COLO668 (cell line): ENCODE measurements at regions not wholly inside any gene's neighbourhood (a gene's known extent, or its start where the extent isn't known, plus 50 kb on each side); places are given as distances from the start of the nearest gene placed in this dataset.

Source experiments
- DNase-seq: peaks from one replicate; lab custom pipeline; 2025; ENCODE audit not compliant: unreplicated experiment; lab: John Stamatoyannopoulos, UW

DNA sequence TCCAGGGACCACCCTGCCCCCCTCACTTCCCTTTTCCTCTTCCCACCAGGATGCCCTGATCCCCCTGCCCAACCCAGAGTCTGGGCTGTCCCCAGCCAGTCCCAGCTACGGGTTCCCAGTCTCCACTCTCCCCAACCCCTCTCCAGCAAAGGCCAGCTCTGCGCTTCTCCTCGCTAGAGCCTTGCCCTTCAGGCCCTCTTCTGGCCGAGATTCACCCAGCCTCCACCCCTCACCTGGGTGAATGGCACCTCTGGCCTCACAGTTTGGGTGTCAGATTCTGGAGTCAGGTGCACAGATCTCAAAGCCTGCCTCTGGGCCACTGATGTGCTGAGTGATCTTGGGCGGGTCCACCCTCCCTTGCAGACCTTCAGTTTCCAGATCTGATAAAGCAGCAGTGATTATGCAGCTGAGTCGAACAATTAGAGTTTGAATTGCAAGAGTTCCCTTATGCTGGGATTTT, 185.6 kb upstream of the TNRC6C start:
- DNase-seq: no peak

DNA sequence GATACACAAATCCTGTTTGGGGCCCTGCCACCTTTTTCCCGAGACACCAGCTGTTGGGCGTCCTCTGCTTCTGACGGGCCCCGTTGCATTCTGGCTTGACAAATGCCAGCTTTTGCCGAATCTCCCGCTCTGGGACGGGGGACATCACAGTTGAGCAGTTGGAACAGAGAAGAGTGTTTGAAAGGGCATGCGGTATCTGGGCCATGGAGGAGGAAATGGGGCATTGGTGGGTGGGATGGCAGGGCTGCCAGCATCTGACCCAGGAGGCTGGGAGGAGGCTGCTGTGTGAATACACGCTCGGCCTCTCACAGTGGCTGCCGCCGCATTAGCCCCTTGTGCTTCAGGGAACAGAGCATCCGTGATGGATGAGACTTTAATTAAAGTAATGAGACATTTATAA, 184.3 kb upstream of the TNRC6C start:
- DNase-seq: no peak

DNA sequence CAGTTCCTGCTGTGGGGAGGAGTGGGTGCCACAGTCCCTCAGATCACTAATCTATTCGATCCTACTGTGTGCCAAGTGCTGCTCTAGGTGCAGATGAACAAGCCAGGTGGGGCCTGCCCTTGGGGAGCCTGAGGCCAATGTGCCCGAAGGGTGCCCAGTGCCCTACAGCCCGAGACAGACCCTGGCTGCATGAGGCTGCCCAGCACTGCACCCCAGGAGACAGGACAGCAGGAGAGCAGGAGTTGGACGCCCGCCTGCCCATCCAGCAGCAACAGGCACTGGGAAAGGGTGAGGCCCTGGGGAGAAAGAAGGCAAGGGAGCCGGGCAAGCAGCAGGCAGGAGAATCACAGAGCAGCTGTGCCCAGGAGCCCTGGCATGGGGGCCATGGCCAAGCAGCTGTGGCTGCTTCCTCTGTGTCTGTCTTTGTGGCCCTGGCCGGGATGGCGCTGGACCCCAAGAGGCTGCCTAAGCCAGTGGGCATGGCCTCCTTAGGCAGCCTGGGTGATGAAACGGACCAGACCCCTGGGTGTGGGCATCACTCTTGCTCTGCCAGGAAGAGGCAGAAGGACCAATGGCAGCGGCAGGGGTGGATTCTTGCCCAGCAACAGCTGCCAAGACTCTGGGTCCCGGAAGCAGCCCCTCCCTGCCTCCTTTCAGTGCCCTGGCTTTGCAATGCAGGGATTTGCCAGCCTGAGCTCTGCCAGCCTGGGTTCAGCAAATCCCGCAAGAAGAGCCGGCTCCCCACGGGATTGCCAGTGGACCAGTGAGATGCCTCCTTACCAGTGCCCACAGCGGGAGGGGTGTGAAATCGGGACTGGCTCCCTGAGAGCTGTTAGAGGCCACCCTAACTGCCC, 179.6 kb upstream of the TNRC6C start:
- DNase-seq: no peak

DNA sequence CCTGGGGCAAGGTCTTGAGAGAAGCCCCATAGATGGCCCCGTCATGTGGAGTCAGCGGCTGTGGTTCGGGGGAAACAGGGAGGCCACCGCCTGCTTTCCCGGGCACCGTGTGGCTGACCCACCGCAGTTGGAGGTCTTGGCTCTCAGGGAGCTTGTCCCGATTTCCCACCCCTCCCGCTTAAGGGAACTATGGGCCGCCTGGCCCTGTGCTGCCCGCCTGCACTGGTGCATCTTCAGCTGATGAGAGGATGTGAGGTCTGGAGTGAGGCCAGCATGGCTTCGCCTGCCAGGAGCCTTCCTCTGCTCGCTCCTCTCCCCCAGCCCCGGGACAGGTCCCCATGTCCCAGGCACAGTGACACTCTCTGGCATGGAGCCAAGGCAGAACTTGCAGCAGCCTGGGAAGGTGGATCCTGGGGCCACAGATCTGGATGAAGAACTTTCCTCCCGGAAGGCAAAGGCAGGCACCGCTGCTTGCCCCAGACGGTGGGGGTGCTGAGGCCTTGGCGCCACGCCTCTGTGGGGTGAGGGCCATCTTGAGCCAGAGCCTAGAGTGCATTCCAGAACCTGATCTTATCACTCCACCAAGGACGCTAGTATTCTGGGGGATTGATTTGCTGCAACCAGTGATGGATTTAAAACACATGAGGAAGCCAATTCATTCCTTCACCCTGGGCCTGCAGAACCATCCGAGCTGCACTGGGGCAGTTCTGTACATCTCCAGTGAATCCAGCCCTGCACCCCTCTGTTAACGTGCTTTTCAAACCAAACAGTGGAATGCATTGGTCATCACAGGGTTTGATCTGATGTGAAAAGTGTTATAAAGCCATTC, 178.6 kb upstream of the TNRC6C start:
- no peak for DNase-seq

DNA sequence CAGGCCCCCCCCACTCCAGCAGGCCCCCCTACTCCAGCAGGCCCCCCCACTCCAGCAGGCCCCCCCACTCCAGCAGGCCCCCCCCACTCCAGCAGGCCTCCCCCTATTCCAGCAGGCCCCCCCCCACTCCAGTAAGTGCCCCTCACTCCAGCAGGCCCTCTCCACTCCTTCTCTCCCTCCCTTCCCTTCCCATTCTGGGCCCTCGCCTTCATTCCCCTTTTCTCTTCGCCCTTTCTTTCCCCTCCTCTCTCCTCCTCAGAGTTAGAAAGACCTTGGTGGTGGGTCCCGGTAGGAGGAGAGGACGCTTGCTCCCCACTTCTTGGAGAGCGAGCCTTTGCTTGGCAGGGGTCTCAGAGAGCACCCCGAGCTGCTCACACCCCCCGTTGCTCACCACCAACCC, 177.0 kb upstream of the TNRC6C start:
- DNase-seq: no peak

DNA sequence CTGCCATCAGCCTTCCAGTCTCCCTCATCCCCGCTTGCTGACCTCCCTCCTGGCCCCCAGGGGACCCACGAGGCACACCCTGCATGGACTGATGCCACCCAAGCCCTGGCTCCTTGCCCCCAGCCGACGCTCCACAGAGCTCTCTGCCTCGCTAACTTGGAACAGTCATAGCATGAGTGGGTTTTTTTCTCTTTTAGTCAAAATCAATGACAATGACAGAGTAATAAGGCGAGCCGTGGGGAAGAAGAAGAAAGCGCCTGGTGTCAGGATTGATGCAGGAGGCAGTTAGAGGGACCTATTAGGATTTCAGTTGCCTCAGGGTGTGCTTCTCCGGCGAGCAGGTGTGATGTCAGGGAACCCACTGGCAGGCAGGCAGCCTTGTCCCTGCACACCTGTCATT, 176.3 kb upstream of the TNRC6C start:
- DNase-seq: peak; percentile 10

DNA sequence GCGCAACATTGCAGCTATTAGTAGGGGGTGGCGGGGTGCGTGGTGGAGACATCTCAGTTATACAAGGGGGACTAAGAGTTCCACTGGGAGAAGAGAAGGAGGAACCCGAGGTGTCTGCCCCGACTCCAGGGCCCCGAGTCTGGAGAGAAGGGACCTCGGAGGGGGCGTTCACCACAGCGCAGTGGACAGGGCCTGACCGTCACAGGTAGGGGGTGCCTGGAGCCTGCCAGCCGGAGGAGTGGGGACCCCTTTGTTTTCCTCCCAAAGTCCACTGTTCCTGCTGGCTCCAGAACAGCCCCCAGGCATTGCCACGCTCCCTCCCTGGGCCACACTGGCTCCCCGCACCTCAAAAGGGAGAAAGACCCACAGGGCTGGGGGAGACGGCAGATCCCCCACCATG, 175.9 kb upstream of the TNRC6C start:
- DNase-seq: no peak

DNA sequence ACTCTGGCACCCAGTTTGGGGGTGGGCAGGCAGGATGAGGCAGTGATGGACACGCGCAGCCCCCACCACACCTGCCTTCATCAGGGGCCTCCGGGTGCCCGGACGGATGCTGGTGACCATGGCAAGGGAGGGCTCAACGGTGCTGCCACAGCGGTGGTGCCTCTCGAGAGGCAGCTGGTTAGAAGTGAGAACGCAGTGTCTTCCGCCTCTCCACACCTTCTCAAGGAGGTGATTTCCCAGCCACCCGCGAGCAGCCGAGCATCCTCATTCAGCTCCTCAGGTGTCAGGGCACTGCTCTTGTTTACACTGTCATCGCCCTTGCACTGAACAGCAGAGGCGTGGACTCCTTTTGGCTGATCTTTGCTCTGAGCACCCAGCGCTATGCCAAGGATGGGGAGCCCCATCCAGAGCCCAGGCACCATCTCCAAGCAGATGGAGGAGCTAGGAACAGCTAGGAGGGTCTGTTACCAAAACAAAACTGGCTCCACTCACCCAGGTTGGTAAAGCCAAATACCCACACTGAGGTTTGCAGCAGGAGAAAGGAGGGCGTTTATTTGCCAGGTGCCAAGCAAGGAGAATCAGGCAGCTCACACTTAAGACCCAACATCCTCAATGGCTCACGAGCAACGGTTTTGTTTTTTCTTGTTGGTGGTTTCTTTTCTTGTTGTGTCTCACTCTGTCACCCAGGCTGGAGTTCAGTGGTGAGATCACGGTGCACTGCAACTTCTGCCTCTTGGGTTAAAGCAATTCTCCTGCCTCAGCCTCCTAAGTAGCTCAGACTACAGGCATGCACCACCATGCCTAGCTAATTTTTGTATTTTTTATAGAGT, 174.3 kb upstream of the TNRC6C start:
- DNase-seq: no peak

DNA sequence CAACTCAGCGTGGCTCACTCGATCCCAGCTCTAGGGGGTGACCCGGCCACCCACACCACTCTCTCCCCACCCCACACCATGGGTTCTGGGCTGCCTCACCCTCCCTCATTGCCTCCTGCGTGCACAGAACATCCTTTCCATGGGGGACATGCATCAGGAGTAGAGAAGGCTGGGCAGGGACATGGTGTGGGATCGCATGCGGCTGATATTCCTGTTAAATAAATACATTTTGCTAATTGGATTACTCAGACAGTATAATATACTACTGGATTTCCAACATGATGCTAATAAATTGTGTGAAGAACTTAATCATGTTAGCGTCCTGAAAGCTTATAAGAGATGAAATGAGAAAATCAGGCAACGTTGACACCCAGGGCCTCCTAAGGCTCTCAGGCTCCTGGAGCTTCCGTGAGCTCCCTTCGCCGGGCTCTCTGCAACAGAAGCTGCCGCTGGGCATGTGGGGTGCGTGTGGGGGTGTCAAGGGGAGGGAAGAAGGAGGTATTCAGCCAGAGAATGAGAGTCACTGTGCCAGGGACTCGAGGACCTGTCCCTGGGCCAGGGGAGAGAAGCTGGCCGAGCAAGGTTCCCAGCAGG, 173.1 kb upstream of the TNRC6C start:
- DNase-seq: no peak

DNA sequence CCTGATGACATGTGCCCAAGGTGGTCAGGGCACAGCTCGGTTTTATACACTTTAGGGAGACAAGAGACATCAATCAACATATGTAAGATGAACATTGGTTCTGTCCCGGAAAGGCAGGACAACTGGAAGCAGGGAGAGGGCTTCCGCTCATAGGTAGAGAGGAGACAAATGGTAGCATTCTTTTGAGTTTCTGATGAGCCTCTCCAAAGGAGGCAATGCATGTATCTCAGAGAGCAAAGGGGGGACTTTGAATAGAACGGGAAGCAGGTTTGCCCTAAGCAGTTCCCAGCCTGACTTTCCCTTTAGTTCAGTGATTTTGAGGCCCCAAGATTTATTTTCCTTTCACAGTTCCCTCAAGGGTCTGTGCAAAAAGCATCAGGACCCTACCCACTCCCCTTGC, 172.4 kb upstream of the TNRC6C start:
- DNase-seq: no peak

DNA sequence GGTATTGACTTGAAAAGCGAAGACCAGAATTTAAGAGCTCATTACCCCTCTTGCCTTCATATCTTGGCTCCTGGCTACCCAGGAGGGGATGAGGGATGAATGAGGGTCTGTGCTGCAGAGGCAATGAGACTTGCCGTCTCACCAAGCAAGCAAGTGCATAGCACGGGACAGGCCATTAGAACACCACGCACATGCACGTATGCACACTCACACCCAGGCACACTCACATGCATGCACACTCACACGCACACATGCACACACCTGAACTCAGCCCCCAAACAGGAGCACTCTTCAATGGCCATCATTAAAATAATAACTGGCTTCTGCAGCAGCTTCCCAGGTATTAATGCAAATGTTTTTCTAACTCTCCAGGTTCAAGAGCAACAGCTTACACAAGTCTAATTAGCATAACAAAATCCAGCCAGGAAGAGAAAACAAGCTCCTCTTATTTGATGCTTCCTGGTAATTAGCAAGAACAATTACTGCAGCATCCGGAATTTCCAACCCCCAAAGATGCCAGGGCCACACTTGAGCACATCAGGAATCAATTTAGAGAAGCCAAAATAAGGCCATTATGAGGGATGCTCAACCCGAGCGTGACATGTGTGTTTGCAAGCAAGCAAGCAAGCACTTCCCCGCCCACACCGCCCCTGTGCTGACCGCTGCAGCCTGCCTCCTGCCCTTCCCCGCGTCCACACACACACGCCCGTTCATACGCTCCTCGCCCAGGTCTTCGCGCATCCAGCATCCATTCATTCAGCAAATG, 171.6 kb upstream of the TNRC6C start:
- no peak for DNase-seq

DNA sequence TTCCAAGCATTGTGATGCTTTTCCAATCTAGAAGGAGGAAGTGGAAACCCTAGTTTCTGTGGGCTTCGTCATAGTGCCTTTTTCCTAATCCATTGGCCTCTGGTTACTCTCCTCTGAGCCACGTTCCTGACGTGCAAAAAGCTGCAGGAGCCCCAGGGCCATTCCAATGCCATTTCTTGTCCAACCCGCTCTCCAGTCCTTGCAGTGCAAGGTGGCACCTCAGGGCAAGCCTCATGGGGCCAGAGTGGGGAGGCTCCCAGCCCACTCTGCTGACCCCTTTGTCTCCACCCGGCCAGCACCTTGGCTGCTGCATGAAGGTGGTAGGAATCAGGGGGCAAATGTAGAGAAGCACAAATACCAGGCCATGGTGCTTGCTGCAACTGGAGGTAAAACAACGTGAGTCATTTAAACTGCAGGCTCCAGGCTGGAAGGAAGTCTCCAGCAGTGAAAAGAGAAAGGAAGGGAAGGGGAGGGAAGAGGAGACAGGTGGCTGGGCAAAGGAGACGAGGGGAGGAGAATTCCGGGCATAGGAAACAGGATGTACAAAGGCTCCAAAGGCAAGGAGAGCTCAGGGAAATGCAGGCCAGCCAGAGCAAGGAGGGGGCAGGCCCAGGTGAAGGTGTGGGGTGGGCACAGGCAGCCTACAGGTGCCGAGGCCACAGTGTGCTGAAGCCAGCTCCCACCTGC, 168.2 kb upstream of the TNRC6C start:
- DNase-seq: no peak

DNA sequence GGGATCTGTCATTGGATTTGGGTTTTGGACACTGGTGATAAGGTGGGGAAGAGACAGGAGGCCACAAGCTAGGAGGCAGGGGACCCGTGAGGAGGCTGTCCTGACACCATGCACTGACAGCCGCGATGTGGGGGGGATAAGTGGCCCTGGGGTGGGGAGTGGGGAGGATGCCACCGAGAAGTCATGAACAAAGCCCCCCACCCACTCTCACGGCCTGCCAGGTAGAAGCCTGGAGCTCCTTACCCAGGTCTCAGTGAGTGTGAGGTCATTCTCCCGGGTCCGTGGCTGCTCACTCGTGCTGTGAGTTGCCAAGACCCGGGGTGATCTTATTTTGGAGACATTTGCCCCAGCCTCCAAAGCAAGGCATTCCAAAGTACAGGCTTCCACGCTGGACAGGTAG, 165.9 kb upstream of the TNRC6C start:
- DNase-seq: no peak

DNA sequence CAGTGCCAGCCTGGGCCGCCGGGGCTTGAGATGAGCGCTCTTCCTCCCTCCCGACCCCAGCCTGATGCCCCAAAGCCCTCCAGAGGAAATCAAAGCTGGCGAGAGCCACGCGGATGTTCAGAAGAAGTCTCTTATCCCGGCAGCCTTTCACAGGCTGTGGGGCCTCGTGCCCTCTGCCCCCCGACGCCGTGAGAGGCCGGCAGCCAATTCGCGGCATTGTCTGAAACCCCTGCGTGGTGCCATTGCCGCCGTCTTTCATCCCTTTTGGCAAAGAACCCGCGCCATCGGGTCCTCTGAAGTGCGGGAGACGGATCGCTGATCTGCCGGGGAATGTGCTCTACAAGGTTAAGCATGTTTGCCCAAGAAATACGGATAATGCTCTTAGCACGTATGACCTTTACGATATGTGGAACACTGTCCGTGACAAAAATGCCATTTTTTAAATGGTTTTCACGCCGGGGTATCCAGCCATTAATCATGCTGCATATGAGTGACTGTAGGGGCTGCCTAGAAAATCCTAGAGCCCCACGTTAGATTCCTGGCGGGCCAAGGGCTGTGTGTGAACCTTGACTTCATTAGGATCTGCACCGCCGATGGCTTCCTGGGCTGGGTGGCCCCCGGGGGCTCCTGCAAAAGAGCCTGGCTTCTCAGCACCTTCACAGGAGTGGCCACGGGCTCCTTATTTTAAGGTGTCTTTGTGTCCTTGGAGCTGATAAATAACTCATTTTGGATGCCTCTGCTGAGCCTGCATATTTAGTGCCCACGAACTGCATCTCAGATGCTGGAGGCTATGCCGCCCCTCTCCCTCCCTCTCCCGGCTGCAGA, 165.1 kb upstream of the TNRC6C start:
- no peak for DNase-seq

DNA sequence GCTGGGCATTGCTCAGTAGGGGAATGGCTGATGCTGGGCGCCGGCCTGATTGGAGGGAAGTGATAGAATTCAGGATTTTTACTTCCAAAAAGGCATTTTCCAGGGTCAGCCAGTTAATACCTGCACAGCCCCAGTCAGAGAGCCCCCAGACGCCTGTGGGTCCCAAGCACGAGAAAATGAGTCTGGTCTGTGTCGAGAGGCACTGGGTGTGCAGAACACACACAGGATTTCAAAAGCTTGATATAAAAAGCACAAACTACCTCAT, 164.6 kb upstream of the TNRC6C start:
- DNase-seq: no peak

DNA sequence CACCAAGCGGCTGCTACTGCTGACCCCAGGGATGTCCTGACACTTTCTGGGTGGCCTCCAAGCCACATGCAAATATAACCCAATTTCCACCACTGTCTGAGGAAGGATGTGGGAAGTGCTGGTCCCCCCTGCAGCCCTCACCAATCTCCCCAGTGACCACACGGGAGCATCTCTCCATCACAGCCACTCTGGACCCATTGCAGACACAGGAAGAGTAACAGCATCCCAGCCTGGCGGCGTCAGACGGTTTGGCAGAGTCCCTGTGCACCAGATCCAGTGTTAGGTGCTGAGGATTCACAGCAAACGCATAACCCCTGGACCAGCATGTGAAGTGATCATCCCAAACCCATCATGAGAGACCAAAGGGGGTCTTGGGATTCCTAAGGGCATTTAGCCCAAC, 163.7 kb upstream of the TNRC6C start:
- DNase-seq: no peak

DNA sequence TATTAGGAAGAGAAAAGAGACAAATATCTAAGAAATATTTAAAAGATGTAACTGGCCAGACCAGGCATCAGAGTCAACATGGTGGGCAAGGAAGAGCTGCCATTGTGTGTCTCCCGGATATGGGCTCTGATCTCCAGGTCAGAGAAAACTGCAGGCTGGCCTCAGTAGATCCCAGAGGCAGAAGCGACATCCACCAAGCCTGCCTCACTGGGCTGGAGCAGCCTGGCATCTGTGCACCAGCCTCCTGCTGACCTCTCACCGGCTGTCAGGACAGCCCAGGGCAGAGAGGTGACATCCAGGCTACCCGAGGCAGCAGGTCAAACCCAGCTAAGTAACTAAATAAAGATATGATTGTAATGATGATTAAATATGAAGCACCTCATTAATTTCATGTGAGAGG, 162.8 kb upstream of the TNRC6C start:
- no peak for DNase-seq

DNA sequence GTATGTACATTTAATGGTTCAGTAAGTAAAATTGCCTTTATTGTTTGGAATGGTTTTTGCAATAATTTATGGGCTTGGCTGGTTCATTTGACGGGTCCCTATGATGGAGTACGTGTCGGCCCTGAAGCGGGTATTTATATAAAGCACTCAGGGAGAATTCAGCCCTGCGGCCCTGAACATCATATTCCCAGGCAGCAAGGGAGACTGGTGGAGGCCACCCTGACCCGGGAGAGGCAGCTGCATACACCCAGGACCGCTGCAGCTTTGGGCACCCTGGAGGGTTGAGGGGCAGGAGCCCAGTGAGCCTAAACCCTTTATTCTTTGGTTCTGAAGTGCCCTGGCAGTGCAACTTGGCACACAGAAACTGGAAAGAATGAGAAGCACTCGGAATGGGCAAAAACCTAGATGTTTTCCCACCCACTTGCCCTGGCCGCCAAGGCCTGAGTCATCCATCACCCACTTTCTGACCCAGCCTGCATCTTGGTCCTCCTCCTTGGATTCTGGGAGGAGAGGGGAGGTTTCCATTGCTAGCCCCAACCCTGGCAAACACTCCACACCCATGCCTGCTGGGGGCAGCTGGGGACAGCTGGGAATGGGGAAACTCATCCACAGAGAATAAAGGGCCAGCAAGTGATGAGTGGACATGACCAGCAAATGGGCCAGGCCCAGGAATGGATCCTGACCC, 162.2 kb upstream of the TNRC6C start:
- DNase-seq: no peak

DNA sequence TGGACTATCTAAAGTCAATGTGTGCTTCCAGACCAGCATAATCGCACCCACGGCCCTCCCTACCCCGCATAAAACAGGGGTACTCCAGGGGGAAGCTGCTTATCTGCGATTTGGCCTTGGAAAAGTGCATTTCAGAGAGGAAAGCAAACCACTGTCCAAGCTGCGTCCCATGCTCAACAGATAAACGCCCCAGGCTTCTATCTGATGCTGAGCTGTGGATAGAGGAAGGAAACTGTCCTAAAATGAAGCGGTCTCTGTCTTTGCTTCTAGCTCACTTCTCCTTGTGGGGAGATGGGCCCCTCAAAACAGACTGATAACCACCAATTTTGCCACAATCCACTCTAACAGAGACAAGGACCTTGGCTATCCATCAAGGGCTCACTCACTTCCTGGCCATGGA, 160.5 kb upstream of the TNRC6C start:
- no peak for DNase-seq
